Body of pancreas (tissue), 4 donors: ENCODE measurements at regions not wholly inside any gene's neighbourhood (a gene's known extent, or its start where the extent isn't known, plus 50 kb on each side); places are given as distances from the start of the nearest gene placed in this dataset.

Source experiments
- POLR2A ChIP-seq, 3 donors: fragments of 450-650 bp; IDR thresholded peaks; one replicate each; pipeline ENCODE4 v1.6.1; 2016; ENCODE audit warnings: antibody characterized with exemption in 3 of 3, mild to moderate bottlenecking in 2 of 3
- TF ChIP-seq, protein P1 (sequence below), 7 experiments: fragments of 450-650 bp in 4 of 7; fragments of 200-600 bp in 3 of 7; sonication (generic) in 3 of 7; IDR thresholded peaks; one replicate each; pipeline ENCODE4 v1.5.1; 2016 to 2019; ENCODE audit warnings: antibody characterized with exemption in 7 of 7

DNA sequence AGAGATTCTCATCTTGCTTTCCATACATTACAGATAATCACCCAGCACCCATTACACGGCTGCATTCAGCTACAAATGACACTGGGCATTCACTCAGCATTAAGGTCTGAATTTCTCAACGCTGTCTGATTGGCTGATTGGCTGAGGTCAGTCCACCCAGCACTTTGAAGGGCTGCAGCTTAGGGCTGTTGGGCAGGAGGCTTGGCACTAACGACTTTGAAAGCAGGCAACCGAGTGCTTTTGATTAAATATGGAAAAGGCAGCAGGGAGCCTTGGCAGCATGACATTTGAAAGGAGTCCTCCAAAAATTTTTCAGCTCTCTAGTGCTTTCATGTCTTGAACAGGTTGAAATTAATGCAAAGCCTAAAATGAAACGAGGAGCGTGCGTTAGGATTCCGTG is 253.0 kb downstream of the DCDC2C start:
- TF ChIP-seq, protein P1, sequence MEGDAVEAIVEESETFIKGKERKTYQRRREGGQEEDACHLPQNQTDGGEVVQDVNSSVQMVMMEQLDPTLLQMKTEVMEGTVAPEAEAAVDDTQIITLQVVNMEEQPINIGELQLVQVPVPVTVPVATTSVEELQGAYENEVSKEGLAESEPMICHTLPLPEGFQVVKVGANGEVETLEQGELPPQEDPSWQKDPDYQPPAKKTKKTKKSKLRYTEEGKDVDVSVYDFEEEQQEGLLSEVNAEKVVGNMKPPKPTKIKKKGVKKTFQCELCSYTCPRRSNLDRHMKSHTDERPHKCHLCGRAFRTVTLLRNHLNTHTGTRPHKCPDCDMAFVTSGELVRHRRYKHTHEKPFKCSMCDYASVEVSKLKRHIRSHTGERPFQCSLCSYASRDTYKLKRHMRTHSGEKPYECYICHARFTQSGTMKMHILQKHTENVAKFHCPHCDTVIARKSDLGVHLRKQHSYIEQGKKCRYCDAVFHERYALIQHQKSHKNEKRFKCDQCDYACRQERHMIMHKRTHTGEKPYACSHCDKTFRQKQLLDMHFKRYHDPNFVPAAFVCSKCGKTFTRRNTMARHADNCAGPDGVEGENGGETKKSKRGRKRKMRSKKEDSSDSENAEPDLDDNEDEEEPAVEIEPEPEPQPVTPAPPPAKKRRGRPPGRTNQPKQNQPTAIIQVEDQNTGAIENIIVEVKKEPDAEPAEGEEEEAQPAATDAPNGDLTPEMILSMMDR (IDR thresholded peaks at IDR 0.05) = no peak
- no peak for TF ChIP-seq POLR2A (IDR thresholded peaks at IDR 0.05)
